CD14-positive monocyte (primary cell): ENCODE measurements at regions not wholly inside any gene's neighbourhood (a gene's known extent, or its start where the extent isn't known, plus 50 kb on each side); places are given as distances from the start of the nearest gene placed in this dataset.

Source experiments
- DNase-seq, 3 donors: peaks; one replicate each; pipeline ENCODE4 v3.0.0-alpha.2; 2011 to 2022
- H2AFZ ChIP-seq: 2 replicates; pipeline ENCODE4 v1.6.0; 2012; ENCODE audit warnings: mild to moderate bottlenecking, low read depth, low read length, inconsistent platforms; ENCODE audit not compliant: insufficient read depth, poor library complexity, severe bottlenecking
- H3K27ac ChIP-seq, 2 donors: 1 replicate in 1 of 2; 2 replicates in 1 of 2; pipeline ENCODE4 v1.5.1; 2012 to 2013; ENCODE audit warnings: low read length in 2 of 2, control low read depth in 1 of 2, inconsistent platforms in 1 of 2, low read depth in 1 of 2, mild to moderate bottlenecking in 1 of 2
- H3K27me3 ChIP-seq, 2 donors: one replicate each; pipeline versions ENCODE4 v1.6.0 to v1.6.1; 2011 to 2013; ENCODE audit warnings: low read length in 2 of 2; ENCODE audit not compliant: control insufficient read depth in 2 of 2, insufficient read depth in 2 of 2
- H3K36me3 ChIP-seq, 2 donors: replicated peaks in 1 of 2; 1 replicate in 1 of 2; 2 replicates in 1 of 2; pipeline versions ENCODE4 v1.5.1 to v1.6.1; 2012 to 2013; ENCODE audit warnings: low read length in 2 of 2, control low read depth in 1 of 2, inconsistent platforms in 1 of 2, mild to moderate bottlenecking in 1 of 2; ENCODE audit not compliant: insufficient read depth in 2 of 2, control insufficient read depth in 1 of 2
- H3K4me1 ChIP-seq, 2 donors: 1 replicate in 1 of 2; 2 replicates in 1 of 2; pipeline versions ENCODE4 v1.5.1 to v1.6.1; 2012 to 2013; ENCODE audit warnings: low read length in 2 of 2, control low read depth in 1 of 2, inconsistent platforms in 1 of 2, mild to moderate bottlenecking in 1 of 2, moderate library complexity in 1 of 2; ENCODE audit not compliant: insufficient read depth in 2 of 2, control insufficient read depth in 1 of 2
- H3K4me2 ChIP-seq: replicated peaks from 2 replicates; pipeline ENCODE3; 2012; ENCODE audit warnings: low read length, moderate library complexity, mild to moderate bottlenecking; ENCODE audit not compliant: poor library complexity, severe bottlenecking; ENCODE audit errors: extremely low read depth
- H3K4me3 ChIP-seq, 3 experiments: fragments of 200-600 bp in 1 of 3; sonication (generic) in 1 of 3; replicated peaks in 1 of 3; 1 replicate in 2 of 3; 2 replicates in 1 of 3; pipeline ENCODE4 v1.5.1; 2011 to 2013; ENCODE audit warnings: low read length in 3 of 3, mild to moderate bottlenecking in 3 of 3, control low read depth in 2 of 3, low read depth in 2 of 3, inconsistent platforms in 1 of 3, moderate library complexity in 1 of 3
- H3K79me2 ChIP-seq: 2 replicates; pipeline ENCODE4 v1.6.0; 2012; ENCODE audit warnings: mild to moderate bottlenecking, control low read depth, inconsistent platforms, low read length, moderate library complexity; ENCODE audit not compliant: insufficient read depth
- H3K9ac ChIP-seq: 2 replicates; pipeline ENCODE4 v1.6.0; 2017; ENCODE audit warnings: low read length, mild to moderate bottlenecking; ENCODE audit not compliant: insufficient read depth, poor library complexity, severe bottlenecking
- H3K9me3 ChIP-seq, 2 donors: replicated peaks in 1 of 2; 1 replicate in 1 of 2; 2 replicates in 1 of 2; pipeline versions ENCODE4 v1.5.1 to v1.6.1; 2012 to 2013; ENCODE audit warnings: low read length in 2 of 2, control low read depth in 1 of 2; ENCODE audit not compliant: control insufficient read depth in 1 of 2, insufficient read depth in 1 of 2
- H4K20me1 ChIP-seq: 2 replicates; pipeline ENCODE4 v1.6.0; 2012; ENCODE audit warnings: mild to moderate bottlenecking, low read length, control low read depth, moderate library complexity; ENCODE audit not compliant: insufficient read depth
- H3K27ac Mint-ChIP-seq, 7 donors: one replicate each; pipeline ENCODE4 v1.8.0; 2020; ENCODE audit warnings: mild to moderate bottlenecking in 7 of 7, mixed read lengths in 7 of 7, moderate library complexity in 6 of 7, inconsistent platforms in 2 of 7
- H3K27me3 Mint-ChIP-seq, 3 donors: one replicate each; pipeline ENCODE4 v1.8.0; 2021 to 2022; ENCODE audit warnings: low read depth in 3 of 3, mild to moderate bottlenecking in 3 of 3, mixed read lengths in 3 of 3, moderate library complexity in 3 of 3, inconsistent platforms in 1 of 3
- H3K36me3 Mint-ChIP-seq, 2 donors: one replicate each; pipeline ENCODE4 v1.8.0; 2020; ENCODE audit warnings: mixed read lengths in 2 of 2, inconsistent platforms in 1 of 2, mild to moderate bottlenecking in 1 of 2
- H3K4me1 Mint-ChIP-seq: one replicate; pipeline ENCODE4 v1.8.0; 2020; ENCODE audit warnings: mild to moderate bottlenecking, mixed read lengths
- H3K4me3 Mint-ChIP-seq, 2 donors: one replicate each; pipeline ENCODE4 v1.8.0; 2020; ENCODE audit warnings: mild to moderate bottlenecking in 2 of 2, mixed read lengths in 2 of 2, moderate library complexity in 1 of 2
- H3K9me3 Mint-ChIP-seq, 7 donors: one replicate each; pipeline ENCODE4 v1.8.0; 2020 to 2022; ENCODE audit warnings: mixed read lengths in 7 of 7, mild to moderate bottlenecking in 6 of 7, moderate library complexity in 6 of 7, inconsistent platforms in 2 of 7
- CTCF ChIP-seq: fragments of 200-600 bp; IDR thresholded peaks from one replicate; pipeline ENCODE4 v1.8.0; 2022; ENCODE audit warnings: antibody characterized with exemption, mild to moderate bottlenecking
- WGBS: methylation state at CpG from one replicate; pipeline ENCODE4 v1.1.5; 2013; ENCODE audit warnings: missing lambda C conversion rate; ENCODE audit not compliant: insufficient coverage; 5-methylcytosine and 5-hydroxymethylcytosine counted together
- intact Hi-C, 2 donors: fragments of 100-400 bp; cut with micrococcal nuclease; formaldehyde crosslinking; loops; one replicate each; pipeline versions ENCODE4 v1.15.0 to v1.15.1; 2023

DNA sequence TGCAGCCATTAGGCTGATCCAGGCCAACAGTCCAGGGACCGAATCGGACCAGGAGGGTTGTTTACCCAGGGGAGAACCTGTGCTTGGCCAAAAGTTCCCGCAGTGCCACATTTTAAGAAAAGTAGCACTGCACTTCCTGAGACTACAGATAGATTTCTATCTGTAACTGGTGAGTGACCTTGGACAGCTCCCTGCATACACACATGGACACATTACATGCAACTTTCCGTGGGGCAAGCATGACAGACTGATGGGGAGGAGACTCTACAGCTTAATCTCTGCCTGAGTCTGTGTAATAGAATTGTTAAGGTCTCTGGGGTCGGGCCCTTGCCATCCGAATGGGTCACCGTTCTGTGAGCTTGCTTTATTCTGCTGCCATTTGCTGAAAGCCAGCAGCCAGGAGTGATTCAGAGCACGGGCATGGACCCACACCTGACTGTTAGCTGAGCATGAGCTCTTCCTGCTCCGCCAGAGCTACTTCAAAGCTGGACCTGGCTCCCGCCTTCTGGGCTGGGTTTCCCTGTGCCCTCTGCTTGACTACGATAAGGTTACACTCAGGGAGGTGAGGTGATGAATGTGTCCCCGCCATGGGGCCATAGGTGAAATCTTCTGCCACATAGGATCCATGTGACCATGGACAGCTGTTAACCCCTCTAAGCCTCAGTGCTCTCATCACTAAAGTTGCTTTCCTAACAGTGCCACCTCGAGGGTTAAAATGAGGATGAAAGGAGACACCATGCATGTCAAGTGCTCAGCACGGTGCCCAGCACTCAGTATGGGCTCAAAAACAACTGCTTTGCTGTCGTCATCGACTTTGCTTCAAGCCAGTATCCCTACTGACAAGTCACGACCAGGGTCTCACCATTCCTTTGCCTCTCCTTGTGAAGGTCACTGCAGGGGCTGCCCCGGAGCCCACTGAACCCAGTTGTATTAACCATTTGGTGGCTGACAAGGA lies 200.0 kb downstream of the MELK start:
- Mint-ChIP-seq H3K36me3 (no peaks in the 10 kb centered on the region), H3K4me1 (no peaks in the 10 kb centered on the region), H3K4me3 (peak overlapping the region in 1 of 2 donors; percentile 58), H3K27me3 (peaks cover 5 to 18% (median 10%) of the 10 kb centered on the region in 3 donors), H3K27ac (peak overlapping the region in 2 of 7 donors; percentile 31 to 57), H3K9me3 (peaks cover 0 to 3% (median 0%) of the 10 kb centered on the region in 7 donors)
- no peaks in the 10 kb centered on the region for H3K27me3 ChIP-seq
- TF ChIP-seq CTCF: no peak
- H3K79me2 ChIP-seq: no peaks in the 10 kb centered on the region
- no peak overlapping the region for H3K4me3 ChIP-seq
- no peak overlapping the region for H3K4me2 ChIP-seq
- no peaks in the 10 kb centered on the region for H3K36me3 ChIP-seq
- H3K9ac ChIP-seq: no peak overlapping the region
- H4K20me1 ChIP-seq: no peaks in the 10 kb centered on the region
- no peaks in the 10 kb centered on the region for H3K4me1 ChIP-seq
- intact Hi-C loops: no loop called here
- no peak overlapping the region for H3K27ac ChIP-seq
- no peak overlapping the region for H2AFZ ChIP-seq
- no peak for DNase-seq
- WGBS: 54% methylated on average over 10 of the region's 18 CpGs
- H3K9me3 ChIP-seq: no peaks in the 10 kb centered on the region

DNA sequence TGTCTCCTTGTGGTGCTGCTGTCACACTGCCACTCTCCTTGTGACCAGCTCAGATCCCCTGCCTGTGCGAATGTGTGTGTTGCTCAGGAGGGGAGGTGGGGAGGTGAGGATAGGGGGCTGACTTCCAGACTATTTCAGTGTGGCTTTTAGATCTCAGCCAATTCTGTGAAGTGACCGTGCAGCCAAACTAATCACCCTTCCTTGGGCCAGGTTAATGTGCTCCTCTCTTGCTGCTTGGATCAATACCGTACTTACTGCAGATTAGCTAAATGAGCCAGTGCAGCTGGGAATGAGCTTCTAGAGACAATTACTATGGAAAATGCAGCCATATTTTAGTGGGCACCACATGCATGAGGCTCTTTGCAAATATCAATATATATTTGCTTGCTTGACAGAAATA lies 206.0 kb downstream of the MELK start:
- Histone ChIP-seq H3K36me3 (no peaks in the 10 kb centered on the region), H3K27ac (no peak overlapping the region), H4K20me1 (no peaks in the 10 kb centered on the region), H3K9ac (no peak overlapping the region), H3K4me3 (no peak overlapping the region), H3K4me2 (no peak overlapping the region), H3K9me3 (no peaks in the 10 kb centered on the region), H3K27me3 (peaks cover 2 to 12% of the 10 kb centered on the region in 2 donors), H2AFZ (no peak overlapping the region), H3K79me2 (no peaks in the 10 kb centered on the region), H3K4me1 (no peaks in the 10 kb centered on the region)
- Mint-ChIP-seq H3K9me3 (no peaks in the 10 kb centered on the region), H3K27ac (no peak overlapping the region), H3K4me1 (no peaks in the 10 kb centered on the region), H3K4me3 (no peak overlapping the region), H3K36me3 (no peaks in the 10 kb centered on the region), H3K27me3 (peaks cover 9 to 17% (median 17%) of the 10 kb centered on the region in 3 donors)
- DNase-seq: no peak
- TF ChIP-seq CTCF: no peak
- intact Hi-C loops: no loop called here
- 100% methylated on average over 2 of the region's 3 CpGs for WGBS
